Spleen (tissue), 7 donors: ENCODE measurements at regions not wholly inside any gene's neighbourhood (a gene's known extent, or its start where the extent isn't known, plus 50 kb on each side); places are given as distances from the start of the nearest gene placed in this dataset.
A peak's percentile ranks its signal among the peaks of the same experiment; 100 is the strongest.

Source experiments
- CTCF ChIP-seq, 11 experiments: fragments of 200-600 bp in 7 of 11; fragments of 450-650 bp in 4 of 11; sonication (generic) in 4 of 11; IDR thresholded peaks in 8 of 11; conservative IDR thresholded peaks in 3 of 11; 1 replicate in 7 of 11; 2 replicates in 4 of 11; pipeline versions ENCODE4 v1.4.0 to v1.8.0; 2016 to 2021; ENCODE audit warnings: antibody characterized with exemption in 11 of 11, inconsistent platforms in 4 of 11, mild to moderate bottlenecking in 1 of 11
- POLR2A ChIP-seq, 3 donors: fragments of 450-650 bp; IDR thresholded peaks; one replicate each; pipeline ENCODE4 v1.5.1; 2017; ENCODE audit warnings: antibody characterized with exemption in 3 of 3, mild to moderate bottlenecking in 1 of 3
- POLR2AphosphoS5 ChIP-seq, 3 donors: sonication (generic); formaldehyde crosslinking; IDR thresholded peaks; one replicate each; pipeline ENCODE4 v1.5.1; 2017; ENCODE audit warnings: antibody characterized with exemption in 3 of 3
- donor health status: DM: no; HTN: no; CAD: no; lungs with moderate emphysema.
- donor health status: DM: no; HTN: no; CAD: no.
- donor health status: DM: no; HTN: no; CAD: no.

- no peak for TF ChIP-seq CTCF (IDR thresholded peaks at IDR 0.05 in 8 of 11, conservative IDR thresholded peaks at IDR 0.05 in 3 of 11)
- no peak for TF ChIP-seq POLR2A (IDR thresholded peaks at IDR 0.05)
- TF ChIP-seq POLR2AphosphoS5 (IDR thresholded peaks at IDR 0.05), result peak in 2 of 3 donors; percentile 15 to 58
Measured at GRCh38 chr11:22432291-22433093, 94.3 kb downstream of the SLC17A6 start.
